ENCODE measurements at regions not wholly inside any gene's neighbourhood (a gene's known extent, or its start where the extent isn't known, plus 50 kb on each side); places are given as distances from the start of the nearest gene placed in this dataset.

DNA sequence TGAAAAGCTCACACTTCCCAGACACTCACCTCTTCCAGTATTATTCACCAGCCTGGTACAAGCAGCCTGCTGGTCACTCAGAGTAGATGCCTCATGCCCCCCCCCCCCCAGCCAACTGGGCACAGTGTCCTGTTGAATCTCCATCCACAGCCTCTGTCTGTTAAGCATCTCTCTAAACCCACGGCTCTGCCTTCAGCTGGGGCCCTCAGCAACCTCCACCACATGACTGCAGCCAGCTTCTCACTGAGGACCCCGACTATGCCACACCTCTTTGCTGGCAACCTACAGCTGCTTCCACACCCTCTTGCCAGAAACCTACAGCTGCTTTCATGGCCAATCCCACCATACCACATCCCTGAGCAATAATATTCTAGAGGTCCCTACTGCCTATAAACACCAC lies 113.1 kb downstream of the RHOU start:
- DNase-seq (ENCODE audit: low spot score): no peak
- Mint-ChIP-seq H3K27me3 (ENCODE audit: low read depth) (peaks cover 12% of the 10 kb centered on the region), H3K27ac (no peak overlapping the region), H3K4me1 (ENCODE audit: low read depth) (no peaks in the 10 kb centered on the region), H3K4me3 (no peak overlapping the region), H3K9me3 (no peaks in the 10 kb centered on the region), H3K36me3 (ENCODE audit: low read depth) (no peaks in the 10 kb centered on the region)

DNA sequence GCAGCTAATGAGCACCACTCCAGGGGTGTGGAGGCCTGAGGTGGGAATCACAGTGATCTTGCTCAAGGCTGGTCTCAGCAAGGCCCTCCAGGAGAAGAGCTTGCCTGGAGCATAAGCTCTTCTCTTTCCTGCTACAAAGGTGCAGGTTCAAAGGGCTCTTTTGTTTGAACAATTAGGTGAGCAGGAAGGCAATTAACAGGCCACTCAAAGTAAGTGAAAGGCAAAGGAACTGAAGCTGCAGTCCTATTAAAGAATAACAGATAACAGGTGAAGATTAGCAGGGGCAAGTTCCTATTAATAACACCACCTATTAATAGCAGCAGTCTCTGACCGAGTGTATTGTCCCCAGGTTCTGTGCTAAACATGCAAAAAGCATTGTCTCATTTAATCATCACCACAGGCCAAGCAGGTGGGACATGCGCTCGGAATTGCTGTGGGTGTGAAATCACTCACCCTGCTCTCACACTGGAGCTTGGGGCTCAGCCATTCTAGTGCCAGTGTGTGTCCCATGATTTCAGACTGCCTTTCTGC lies 113.8 kb downstream of the RHOU start:
- Mint-ChIP-seq H3K27me3 (ENCODE audit: low read depth) (peaks cover 13% of the 10 kb centered on the region), H3K27ac (no peak overlapping the region), H3K4me3 (no peak overlapping the region), H3K9me3 (no peaks in the 10 kb centered on the region), H3K36me3 (ENCODE audit: low read depth) (no peaks in the 10 kb centered on the region), H3K4me1 (ENCODE audit: low read depth) (no peaks in the 10 kb centered on the region)
- no peak for DNase-seq (ENCODE audit: low spot score)

DNA sequence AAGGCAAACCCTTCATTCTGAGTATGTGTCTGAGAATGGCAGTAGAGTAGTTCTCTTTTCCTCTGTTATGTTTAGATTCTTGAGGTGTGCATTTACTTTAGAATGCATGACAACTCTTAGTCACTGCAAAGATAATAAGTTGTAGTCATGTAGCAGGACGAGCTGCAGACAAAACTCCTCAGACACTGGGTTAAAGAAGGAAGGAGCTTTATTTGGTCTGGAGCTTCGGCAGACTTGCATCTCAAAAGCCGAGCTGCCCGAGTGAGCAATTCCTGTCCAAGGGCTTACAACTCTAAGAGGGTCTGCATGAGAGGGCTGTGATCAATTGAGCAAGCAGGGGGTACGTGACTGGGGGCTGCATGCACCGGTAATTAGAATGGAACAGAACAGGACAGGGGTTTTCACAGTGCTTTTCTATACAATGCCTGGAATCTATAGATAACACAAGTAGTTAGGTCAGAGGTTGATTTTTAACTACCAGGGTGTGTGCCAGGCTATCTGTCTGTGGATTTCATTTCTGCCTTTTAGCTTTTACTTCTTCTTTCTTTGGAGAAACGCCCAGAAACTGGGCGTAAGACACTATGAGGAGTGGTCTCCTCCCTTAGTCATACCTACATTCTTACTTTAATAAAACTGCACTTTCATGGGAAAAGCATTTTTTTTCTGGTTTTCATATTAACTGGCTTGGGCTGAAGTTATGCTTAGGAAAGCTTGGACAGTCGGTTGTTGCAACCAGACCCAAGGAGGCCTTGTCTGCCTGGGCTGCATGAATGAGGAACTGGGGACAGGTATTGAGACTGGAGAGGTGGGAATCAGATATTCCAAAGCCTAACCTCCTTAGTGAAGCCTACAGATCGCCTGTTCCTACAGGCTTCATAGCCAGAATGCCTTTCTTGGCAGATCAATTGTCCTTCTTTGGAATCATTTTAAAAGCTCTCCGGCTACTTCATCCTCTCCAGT lies 115.1 kb downstream of the RHOU start:
- no peak overlapping the region for H3K4me3 Mint-ChIP-seq
- H3K27ac Mint-ChIP-seq: no peak overlapping the region
- no peaks in the 10 kb centered on the region for H3K9me3 Mint-ChIP-seq

DNA sequence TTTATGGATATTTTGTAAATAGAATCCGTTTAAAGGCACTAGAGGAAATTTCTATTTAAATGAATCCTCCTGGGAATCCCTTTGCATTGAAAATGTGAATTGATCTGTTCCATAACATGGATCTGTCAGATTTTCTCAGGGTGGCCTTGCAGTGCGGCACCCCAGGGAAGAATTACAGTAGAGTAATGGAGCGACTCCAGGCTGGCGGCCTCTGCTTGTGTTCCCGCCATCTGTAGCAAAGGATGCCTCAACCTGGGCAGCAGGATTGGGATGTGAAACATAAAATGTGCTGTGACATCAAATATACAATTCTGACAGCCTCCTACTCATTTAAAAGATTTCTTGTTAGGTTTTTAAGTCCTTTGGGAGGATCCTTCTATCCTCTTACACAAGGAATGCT lies 115.9 kb downstream of the RHOU start:
- Mint-ChIP-seq H3K4me1 (ENCODE audit: low read depth) (no peaks in the 10 kb centered on the region), H3K4me3 (no peak overlapping the region), H3K27ac (no peak overlapping the region), H3K36me3 (ENCODE audit: low read depth) (no peaks in the 10 kb centered on the region), H3K27me3 (ENCODE audit: low read depth) (peaks cover 27% of the 10 kb centered on the region), H3K9me3 (no peaks in the 10 kb centered on the region)
- DNase-seq (ENCODE audit: low spot score): no peak

More for the DNA sequence above, 115.1 kb downstream of the RHOU start:
- Mint-ChIP-seq H3K27me3 (ENCODE audit: low read depth) (peaks cover 20% of the 10 kb centered on the region), H3K4me1 (ENCODE audit: low read depth) (no peaks in the 10 kb centered on the region), H3K36me3 (ENCODE audit: low read depth) (no peaks in the 10 kb centered on the region)
- DNase-seq (ENCODE audit: low spot score): no peak

DNA sequence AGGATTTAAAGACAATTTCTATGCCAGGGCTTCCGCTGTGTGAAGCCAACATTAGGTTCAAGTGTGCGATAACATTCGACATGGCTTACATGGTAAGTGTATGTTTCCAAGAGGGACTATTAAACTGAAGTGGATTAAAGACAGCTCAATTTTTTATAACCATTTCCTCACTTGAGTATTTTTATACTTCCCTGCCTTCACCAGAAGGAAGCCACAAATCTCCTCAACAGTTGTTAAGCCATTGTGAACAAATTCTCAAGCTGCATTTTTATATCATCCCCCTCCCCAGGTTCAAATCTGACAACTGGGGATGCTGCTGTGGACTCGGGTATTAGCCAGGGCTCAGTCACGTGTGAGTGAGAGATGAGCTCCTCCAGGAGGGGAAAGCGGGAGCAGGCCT lies 116.3 kb downstream of the RHOU start:
- no peaks in the 10 kb centered on the region for H3K36me3 Mint-ChIP-seq (ENCODE audit: low read depth)
- DNase-seq (ENCODE audit: low spot score): no peak
- H3K9me3 Mint-ChIP-seq: no peaks in the 10 kb centered on the region
- H3K27me3 Mint-ChIP-seq (ENCODE audit: low read depth): peaks cover 32% of the 10 kb centered on the region
- no peaks in the 10 kb centered on the region for H3K4me1 Mint-ChIP-seq (ENCODE audit: low read depth)
- no peak overlapping the region for H3K27ac Mint-ChIP-seq
- no peak overlapping the region for H3K4me3 Mint-ChIP-seq

DNA sequence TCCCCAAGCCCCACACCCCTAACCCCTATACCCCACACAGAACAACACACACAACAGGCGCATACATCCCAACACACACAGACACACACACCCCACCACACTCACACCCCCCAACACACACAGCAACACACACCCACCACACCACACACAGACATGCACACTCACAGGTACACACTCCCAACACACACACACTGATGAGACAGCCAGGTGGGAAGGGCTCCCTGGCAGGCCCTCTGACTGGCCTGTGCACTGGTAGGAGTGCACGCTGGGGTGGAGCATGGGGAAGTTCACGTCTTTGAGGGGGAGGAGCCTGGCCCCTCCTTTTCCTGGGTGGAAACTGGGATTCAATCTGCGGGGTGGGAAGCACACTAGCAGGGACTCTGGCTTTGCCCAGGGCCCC lies 116.7 kb downstream of the RHOU start:
- no peak overlapping the region for H3K4me3 Mint-ChIP-seq
- peaks cover 35% of the 10 kb centered on the region for H3K27me3 Mint-ChIP-seq (ENCODE audit: low read depth)
- no peaks in the 10 kb centered on the region for H3K36me3 Mint-ChIP-seq (ENCODE audit: low read depth)
- no peak overlapping the region for H3K27ac Mint-ChIP-seq
- H3K4me1 Mint-ChIP-seq (ENCODE audit: low read depth): no peaks in the 10 kb centered on the region
- no peaks in the 10 kb centered on the region for H3K9me3 Mint-ChIP-seq
- DNase-seq (ENCODE audit: low spot score): no peak

DNA sequence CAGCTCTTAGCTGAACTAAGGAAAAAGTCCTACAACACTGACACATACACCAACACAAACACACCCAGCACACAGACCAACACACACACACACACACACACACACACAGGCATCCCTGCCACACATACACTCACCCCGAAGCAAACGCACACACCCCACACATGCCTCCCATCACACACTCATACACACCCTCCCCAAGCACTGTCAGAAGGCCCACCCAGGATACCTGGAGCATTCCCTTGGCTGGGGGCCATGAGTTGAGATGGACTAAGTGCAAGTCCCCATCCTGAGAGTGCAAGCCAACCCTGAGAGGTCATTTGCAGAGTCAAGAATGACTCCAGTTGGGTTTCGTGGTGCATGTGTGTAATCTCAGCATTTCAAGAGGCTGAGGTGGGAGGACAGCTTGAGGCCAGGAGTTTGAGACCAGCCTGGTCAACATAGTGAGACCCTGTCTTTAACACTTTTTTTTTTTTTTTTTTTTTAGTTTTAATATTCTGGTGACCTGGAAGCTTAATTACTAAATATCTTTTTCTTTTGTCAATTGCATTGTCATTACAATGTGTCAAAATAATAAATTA lies 117.3 kb downstream of the RHOU start:
- peaks cover 33% of the 10 kb centered on the region for H3K27me3 Mint-ChIP-seq (ENCODE audit: low read depth)
- no peak overlapping the region for H3K4me3 Mint-ChIP-seq
- DNase-seq (ENCODE audit: low spot score): no peak
- no peaks in the 10 kb centered on the region for H3K36me3 Mint-ChIP-seq (ENCODE audit: low read depth)
- no peak overlapping the region for H3K27ac Mint-ChIP-seq
- H3K9me3 Mint-ChIP-seq: no peaks in the 10 kb centered on the region
- no peaks in the 10 kb centered on the region for H3K4me1 Mint-ChIP-seq (ENCODE audit: low read depth)

DNA sequence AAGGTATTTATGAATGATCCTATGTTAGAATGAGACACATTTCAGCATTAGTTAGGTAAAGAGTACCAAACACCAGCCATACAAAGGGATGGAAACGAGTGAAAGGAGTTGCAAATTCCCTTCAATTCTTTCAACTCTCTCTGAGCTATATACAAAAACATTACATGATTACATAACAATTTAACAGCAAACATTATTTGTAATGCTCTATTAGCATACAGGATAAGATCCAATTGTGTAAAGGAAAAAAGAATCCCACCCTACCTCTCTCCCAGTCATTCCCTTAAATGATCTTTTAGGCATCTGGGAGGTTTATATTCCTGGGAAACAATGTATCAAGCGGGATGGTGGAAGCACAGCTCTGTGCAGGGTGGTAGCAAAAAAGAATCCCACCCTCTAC lies 117.9 kb downstream of the RHOU start:
- Mint-ChIP-seq H3K27me3 (ENCODE audit: low read depth) (peaks cover 38% of the 10 kb centered on the region), H3K9me3 (no peaks in the 10 kb centered on the region), H3K4me1 (ENCODE audit: low read depth) (no peaks in the 10 kb centered on the region), H3K4me3 (no peak overlapping the region), H3K27ac (no peak overlapping the region), H3K36me3 (ENCODE audit: low read depth) (no peaks in the 10 kb centered on the region)
- DNase-seq (ENCODE audit: low spot score): no peak

DNA sequence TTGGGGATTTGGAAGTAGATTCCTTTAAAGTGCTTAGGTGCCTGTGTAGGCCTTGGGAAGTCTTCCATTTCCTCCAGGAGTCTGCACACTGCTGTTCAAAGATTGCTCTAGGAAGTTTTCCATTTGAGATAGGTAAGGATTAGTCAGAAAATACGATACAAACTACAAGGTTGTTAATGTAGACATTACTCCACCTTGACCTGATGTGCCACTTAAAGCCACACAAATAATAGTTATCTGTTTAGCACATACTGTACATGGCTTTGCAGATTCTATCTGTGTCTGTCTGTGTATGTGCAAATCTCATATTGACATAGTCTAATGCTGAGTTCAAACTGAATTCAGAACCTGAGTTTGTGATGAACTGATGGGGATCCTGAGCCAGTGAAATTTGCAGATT lies 118.4 kb downstream of the RHOU start:
- Mint-ChIP-seq H3K27ac (no peak overlapping the region), H3K36me3 (ENCODE audit: low read depth) (no peaks in the 10 kb centered on the region), H3K9me3 (no peaks in the 10 kb centered on the region), H3K27me3 (ENCODE audit: low read depth) (peaks cover 42% of the 10 kb centered on the region), H3K4me3 (no peak overlapping the region), H3K4me1 (ENCODE audit: low read depth) (no peaks in the 10 kb centered on the region)
- DNase-seq (ENCODE audit: low spot score): no peak

DNA sequence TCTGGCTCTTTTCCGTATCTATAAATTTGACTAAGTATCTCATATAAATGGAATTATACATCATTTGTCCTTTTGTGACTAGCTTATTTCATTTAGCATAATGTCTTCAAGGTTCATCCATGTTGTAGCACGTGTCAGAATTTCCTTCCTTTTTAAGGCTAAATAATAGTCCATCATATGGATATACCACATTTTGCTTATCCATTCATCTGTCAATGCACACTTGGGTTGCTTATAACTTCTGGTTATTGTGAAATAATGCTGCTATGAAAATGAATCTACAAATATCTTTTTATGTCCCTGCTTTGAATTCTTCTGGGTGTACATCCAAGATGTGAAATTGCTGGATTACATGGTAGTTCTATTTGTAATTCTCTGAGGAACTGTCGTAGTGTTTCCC lies 119.6 kb downstream of the RHOU start:
- no peaks in the 10 kb centered on the region for H3K9me3 Mint-ChIP-seq

DNA sequence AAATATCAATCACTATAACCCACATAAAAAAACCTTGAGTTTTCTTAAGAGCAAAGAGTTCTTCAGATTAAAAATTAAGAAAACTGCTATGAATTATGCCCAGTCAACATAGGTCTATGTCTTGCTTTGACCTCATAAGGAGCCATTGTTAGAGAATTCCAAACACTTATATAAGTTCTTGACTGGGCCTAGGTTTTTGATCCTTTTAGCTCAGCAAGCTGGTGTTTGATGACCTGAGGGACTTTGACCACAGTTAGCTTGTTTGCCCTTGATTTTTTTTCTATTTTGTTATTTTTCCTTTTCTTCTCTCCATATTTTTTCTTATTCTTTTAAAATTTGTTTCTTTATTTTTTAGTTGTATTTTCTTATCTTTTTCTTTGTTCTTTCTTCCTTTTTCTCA lies 122.3 kb downstream of the RHOU start:
- no peak for DNase-seq (ENCODE audit: low spot score)
- Mint-ChIP-seq H3K27ac (no peak overlapping the region), H3K36me3 (ENCODE audit: low read depth) (no peaks in the 10 kb centered on the region), H3K9me3 (no peaks in the 10 kb centered on the region), H3K4me1 (ENCODE audit: low read depth) (peaks cover 10% of the 10 kb centered on the region), H3K4me3 (no peak overlapping the region), H3K27me3 (ENCODE audit: low read depth) (peaks cover 47% of the 10 kb centered on the region)

More for the DNA sequence above, 119.6 kb downstream of the RHOU start:
- no peak overlapping the region for H3K4me3 Mint-ChIP-seq
- H3K27me3 Mint-ChIP-seq (ENCODE audit: low read depth): peaks cover 45% of the 10 kb centered on the region
- H3K27ac Mint-ChIP-seq: no peak overlapping the region
- H3K36me3 Mint-ChIP-seq (ENCODE audit: low read depth): no peaks in the 10 kb centered on the region
- H3K4me1 Mint-ChIP-seq (ENCODE audit: low read depth): no peaks in the 10 kb centered on the region
- no peak for DNase-seq (ENCODE audit: low spot score)

DNA sequence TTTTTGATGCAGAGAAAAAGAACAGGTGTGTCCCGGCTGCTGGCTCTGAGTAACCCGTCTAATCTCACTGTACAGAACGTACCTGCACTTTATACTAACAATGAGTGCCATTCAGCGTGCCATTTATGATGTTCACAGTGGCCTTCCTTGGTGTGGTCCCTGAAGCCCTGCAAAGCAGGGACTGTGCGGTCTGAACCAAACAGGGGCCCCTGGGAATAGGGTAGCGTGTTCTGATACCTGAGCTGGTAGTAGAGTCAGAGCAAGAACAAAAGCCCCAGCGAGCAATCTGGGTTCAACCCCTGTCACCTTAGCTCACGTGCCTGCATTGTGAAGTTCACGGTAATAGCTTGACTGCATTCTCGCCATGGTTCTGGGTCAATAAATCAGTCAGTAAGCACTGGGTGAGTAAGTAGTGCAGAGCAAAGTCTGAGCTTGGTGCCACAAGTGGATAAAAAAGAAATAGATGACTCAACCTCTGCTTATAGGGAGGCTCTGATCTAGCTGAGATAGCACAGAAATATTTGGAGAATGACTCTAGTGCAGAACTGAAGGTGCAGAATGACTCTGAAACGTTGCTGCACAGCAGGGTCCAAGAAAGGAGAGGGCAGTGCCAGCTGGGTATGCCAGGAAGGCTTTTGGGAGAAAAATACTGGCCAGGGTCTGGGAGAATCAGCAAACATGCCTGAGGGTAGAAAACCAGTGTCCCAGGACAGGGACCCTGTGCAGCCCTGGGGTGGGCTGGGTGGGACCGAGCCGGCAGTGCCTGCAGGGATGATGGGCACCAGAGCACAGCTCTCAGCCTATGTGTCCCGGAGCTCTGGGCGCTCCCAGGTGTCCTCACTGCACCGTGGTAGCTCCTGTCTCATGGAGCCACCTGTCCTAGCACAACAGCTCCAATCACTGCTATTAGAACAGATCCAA lies 125.9 kb downstream of the RHOU start:
- Mint-ChIP-seq H3K9me3 (no peaks in the 10 kb centered on the region), H3K27me3 (ENCODE audit: low read depth) (peaks cover 30% of the 10 kb centered on the region), H3K4me3 (no peak overlapping the region), H3K27ac (no peak overlapping the region), H3K36me3 (ENCODE audit: low read depth) (no peaks in the 10 kb centered on the region), H3K4me1 (ENCODE audit: low read depth) (peaks cover 19% of the 10 kb centered on the region)
- peak; percentile 47 for DNase-seq (ENCODE audit: low spot score)

DNA sequence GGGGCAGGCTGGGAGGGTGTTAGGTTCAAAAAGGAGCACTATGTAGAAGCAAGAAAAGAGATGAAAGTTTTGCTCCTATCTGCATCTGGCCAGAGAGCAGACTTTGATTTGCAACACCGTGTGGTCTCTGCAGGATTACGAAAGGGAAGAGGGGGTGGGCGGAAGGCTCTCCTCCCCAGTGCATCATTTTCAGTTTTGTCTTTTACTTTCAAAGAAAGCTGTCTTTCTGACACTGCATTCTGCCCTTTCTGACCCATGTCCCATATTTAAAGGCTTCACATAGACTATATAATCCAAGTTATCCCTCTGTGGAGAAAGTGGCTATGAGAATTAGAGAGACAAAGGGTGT lies 126.5 kb downstream of the RHOU start:
- Mint-ChIP-seq H3K4me1 (ENCODE audit: low read depth) (peaks cover 19% of the 10 kb centered on the region), H3K9me3 (no peaks in the 10 kb centered on the region), H3K4me3 (no peak overlapping the region), H3K27ac (no peak overlapping the region), H3K27me3 (ENCODE audit: low read depth) (peaks cover 24% of the 10 kb centered on the region), H3K36me3 (ENCODE audit: low read depth) (no peaks in the 10 kb centered on the region)
- no peak for DNase-seq (ENCODE audit: low spot score)
